Suprapubic skin (tissue), 3 donors: ENCODE measurements at regions not wholly inside any gene's neighbourhood (a gene's known extent, or its start where the extent isn't known, plus 50 kb on each side); places are given as distances from the start of the nearest gene placed in this dataset.

Experiments used
- CTCF ChIP-seq, 2 donors: fragments of 200-600 bp in 1 of 2; fragments of 450-650 bp in 1 of 2; sonication (generic) in 1 of 2; IDR thresholded peaks; one replicate each; pipeline ENCODE4 v1.5.1; 2016 to 2019; ENCODE audit warnings: antibody characterized with exemption in 2 of 2, mild to moderate bottlenecking in 1 of 2, moderate library complexity in 1 of 2
- POLR2A ChIP-seq, 2 donors: fragments of 450-650 bp; IDR thresholded peaks; one replicate each; pipeline ENCODE4 v1.6.1; 2017; ENCODE audit warnings: antibody characterized with exemption in 2 of 2, mild to moderate bottlenecking in 2 of 2, moderate library complexity in 2 of 2

- TF ChIP-seq CTCF (IDR thresholded peaks at IDR 0.05) (no peak), POLR2A (IDR thresholded peaks at IDR 0.05) (no peak)
These were observed 325.0 kb downstream of the CCER1 start for GRCh38 chr12:90630006-90630405.
